K562 (cell line): ENCODE measurements at regions not wholly inside any gene's neighbourhood (a gene's known extent, or its start where the extent isn't known, plus 50 kb on each side); places are given as distances from the start of the nearest gene placed in this dataset.

Experiments used
- FOXM1 ChIP-seq, 2 experiments: fragments of 450-650 bp in 1 of 2; sonication (generic) in 1 of 2; formaldehyde crosslinking in 1 of 2; IDR thresholded peaks; 2 replicates each; pipeline versions ENCODE4 v1.6.1 to v1.9.0; 2017 to 2022; ENCODE audit warnings: low read depth in 2 of 2, mild to moderate bottlenecking in 2 of 2, missing genetic modification reagents in 1 of 2, moderate library complexity in 1 of 2
- KAT7 ChIP-seq: sonication (generic); formaldehyde crosslinking; IDR thresholded peaks from 2 replicates; pipeline ENCODE4 v1.8.0; 2022; ENCODE audit warnings: missing genetic modification reagents, mild to moderate bottlenecking, borderline replicate concordance
- POLR2B ChIP-seq: fragments of 450-650 bp; IDR thresholded peaks from 2 replicates; pipeline ENCODE4 v1.6.1; 2018; ENCODE audit warnings: low read depth; ENCODE audit not compliant: partially characterized antibody
- POLR2H ChIP-seq: IDR thresholded peaks from 2 replicates; pipeline ENCODE4 v1.6.1; 2016; ENCODE audit warnings: missing genetic modification characterization, low read depth, mild to moderate bottlenecking, control low read depth, missing compliant biosample characterization, moderate library complexity
- PRDM10 ChIP-seq: fragments of 450-650 bp; IDR thresholded peaks from 2 replicates; pipeline ENCODE4 v1.6.1; 2018; ENCODE audit not compliant: partially characterized antibody
- RAD21 ChIP-seq, 2 experiments: fragments of 250-450 bp in 1 of 2; fragments of 450-650 bp in 1 of 2; sonication (Bioruptor Pico) in 1 of 2; formaldehyde crosslinking in 1 of 2; IDR thresholded peaks in 1 of 2; conservative IDR thresholded peaks in 1 of 2; 2 replicates each; pipeline versions ENCODE4 v1.4.0 to v1.8.0; 2020 to 2022; ENCODE audit warnings: mild to moderate bottlenecking in 2 of 2, moderate library complexity in 1 of 2
- SNRNP70 ChIP-seq: fragments of 200-400 bp; formaldehyde crosslinking; optimal IDR thresholded peaks from 2 replicates; pipeline ENCODE3; 2017; ENCODE audit warnings: low read depth, low read length
- SRSF3 ChIP-seq: fragments of 200-400 bp; formaldehyde crosslinking; IDR thresholded peaks from 2 replicates; pipeline ENCODE4 v1.6.1; 2016; ENCODE audit warnings: mild to moderate bottlenecking, low read length, moderate library complexity; ENCODE audit not compliant: insufficient read depth
- TGIF2 ChIP-seq: sonication (generic); formaldehyde crosslinking; IDR thresholded peaks from 2 replicates; pipeline ENCODE4 v1.8.1; 2022; ENCODE audit warnings: mild to moderate bottlenecking, missing genetic modification reagents, moderate library complexity
- UBTF ChIP-seq, 2 experiments: IDR thresholded peaks; 2 replicates each; pipeline ENCODE4 v1.6.1; 2012; ENCODE audit warnings: improper control_type of control experiment in 2 of 2, low read depth in 2 of 2, low read length in 2 of 2, borderline replicate concordance in 1 of 2
- ZNF583 ChIP-seq: fragments of 250-450 bp; sonication (Bioruptor Pico); IDR thresholded peaks from 2 replicates; pipeline ENCODE4 v1.4.0; 2020
- TF ChIP-seq, protein P1 (sequence below): sonication (generic); formaldehyde crosslinking; IDR thresholded peaks from 2 replicates; pipeline ENCODE4 v1.8.1; 2022; ENCODE audit warnings: missing genetic modification reagents
- TF ChIP-seq, protein P2 (sequence below): sonication (generic); formaldehyde crosslinking; IDR thresholded peaks from 2 replicates; pipeline ENCODE4 v1.8.0; 2023; ENCODE audit warnings: missing genetic modification reagents, mild to moderate bottlenecking, borderline replicate concordance

DNA sequence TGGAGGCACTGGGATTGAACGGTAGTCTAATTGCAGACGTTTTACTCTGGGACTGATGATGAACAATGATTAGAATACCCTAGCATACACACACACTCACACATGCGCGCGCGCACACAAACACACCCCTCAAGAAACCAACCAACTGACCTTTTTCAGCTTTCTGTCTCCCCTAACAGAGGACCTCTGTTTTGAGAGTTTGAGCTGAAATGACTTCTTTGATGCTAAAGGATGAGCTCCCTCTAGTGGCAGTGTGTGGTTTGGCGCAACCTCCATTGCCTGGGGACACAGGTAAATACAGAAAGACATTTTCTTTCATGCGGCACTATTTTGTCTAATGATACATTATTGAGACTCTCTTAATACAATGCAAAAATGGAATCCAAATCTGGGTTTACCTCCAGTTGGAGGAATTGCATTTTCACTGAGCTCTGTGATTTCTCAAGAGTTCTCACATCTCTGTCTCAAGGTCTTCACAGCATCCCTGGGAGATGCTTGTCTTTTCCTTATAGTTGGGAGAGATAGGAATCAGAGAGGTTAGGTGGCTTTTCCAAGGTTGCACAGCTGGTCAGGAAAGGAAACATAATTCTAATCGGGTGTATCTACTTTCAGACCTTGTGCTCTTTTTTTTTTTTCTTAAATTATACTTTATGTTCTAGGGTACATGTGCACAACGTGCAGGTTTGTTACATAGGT lies 187.5 kb downstream of the TMEM38B start (continued):
- TF ChIP-seq UBTF (IDR thresholded peaks at IDR 0.05; ENCODE audit: borderline replicate concordance in 1 of 2, low read depth in 2 of 2, low read length in 2 of 2) (no peak), RAD21 (CRISPR knock-in tag; conservative IDR thresholded peaks at IDR 0.05 in 1 of 2, IDR thresholded peaks at IDR 0.05 in 1 of 2) (peak; percentile 80 to 92), SRSF3 (no peak), TGIF2 (CRISPR knock-in tag) (no peak), POLR2B (no peak), ZNF583 (no peak), POLR2H (tag) (no peak), SNRNP70 (no peak), FOXM1 (IDR thresholded peaks at IDR 0.05; ENCODE audit: low read depth) (no peak), FOXM1 (CRISPR knock-in tag; IDR thresholded peaks at IDR 0.05; ENCODE audit: low read depth) (no peak), PRDM10 (no peak), KAT7 (CRISPR knock-in tag) (no peak)
- TF ChIP-seq, protein P1, sequence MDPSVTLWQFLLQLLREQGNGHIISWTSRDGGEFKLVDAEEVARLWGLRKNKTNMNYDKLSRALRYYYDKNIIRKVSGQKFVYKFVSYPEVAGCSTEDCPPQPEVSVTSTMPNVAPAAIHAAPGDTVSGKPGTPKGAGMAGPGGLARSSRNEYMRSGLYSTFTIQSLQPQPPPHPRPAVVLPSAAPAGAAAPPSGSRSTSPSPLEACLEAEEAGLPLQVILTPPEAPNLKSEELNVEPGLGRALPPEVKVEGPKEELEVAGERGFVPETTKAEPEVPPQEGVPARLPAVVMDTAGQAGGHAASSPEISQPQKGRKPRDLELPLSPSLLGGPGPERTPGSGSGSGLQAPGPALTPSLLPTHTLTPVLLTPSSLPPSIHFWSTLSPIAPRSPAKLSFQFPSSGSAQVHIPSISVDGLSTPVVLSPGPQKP (CRISPR knock-in tag) = no peak
- TF ChIP-seq, protein P2, sequence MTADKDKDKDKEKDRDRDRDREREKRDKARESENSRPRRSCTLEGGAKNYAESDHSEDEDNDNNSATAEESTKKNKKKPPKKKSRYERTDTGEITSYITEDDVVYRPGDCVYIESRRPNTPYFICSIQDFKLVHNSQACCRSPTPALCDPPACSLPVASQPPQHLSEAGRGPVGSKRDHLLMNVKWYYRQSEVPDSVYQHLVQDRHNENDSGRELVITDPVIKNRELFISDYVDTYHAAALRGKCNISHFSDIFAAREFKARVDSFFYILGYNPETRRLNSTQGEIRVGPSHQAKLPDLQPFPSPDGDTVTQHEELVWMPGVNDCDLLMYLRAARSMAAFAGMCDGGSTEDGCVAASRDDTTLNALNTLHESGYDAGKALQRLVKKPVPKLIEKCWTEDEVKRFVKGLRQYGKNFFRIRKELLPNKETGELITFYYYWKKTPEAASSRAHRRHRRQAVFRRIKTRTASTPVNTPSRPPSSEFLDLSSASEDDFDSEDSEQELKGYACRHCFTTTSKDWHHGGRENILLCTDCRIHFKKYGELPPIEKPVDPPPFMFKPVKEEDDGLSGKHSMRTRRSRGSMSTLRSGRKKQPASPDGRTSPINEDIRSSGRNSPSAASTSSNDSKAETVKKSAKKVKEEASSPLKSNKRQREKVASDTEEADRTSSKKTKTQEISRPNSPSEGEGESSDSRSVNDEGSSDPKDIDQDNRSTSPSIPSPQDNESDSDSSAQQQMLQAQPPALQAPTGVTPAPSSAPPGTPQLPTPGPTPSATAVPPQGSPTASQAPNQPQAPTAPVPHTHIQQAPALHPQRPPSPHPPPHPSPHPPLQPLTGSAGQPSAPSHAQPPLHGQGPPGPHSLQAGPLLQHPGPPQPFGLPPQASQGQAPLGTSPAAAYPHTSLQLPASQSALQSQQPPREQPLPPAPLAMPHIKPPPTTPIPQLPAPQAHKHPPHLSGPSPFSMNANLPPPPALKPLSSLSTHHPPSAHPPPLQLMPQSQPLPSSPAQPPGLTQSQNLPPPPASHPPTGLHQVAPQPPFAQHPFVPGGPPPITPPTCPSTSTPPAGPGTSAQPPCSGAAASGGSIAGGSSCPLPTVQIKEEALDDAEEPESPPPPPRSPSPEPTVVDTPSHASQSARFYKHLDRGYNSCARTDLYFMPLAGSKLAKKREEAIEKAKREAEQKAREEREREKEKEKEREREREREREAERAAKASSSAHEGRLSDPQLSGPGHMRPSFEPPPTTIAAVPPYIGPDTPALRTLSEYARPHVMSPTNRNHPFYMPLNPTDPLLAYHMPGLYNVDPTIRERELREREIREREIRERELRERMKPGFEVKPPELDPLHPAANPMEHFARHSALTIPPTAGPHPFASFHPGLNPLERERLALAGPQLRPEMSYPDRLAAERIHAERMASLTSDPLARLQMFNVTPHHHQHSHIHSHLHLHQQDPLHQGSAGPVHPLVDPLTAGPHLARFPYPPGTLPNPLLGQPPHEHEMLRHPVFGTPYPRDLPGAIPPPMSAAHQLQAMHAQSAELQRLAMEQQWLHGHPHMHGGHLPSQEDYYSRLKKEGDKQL (CRISPR knock-in tag) = no peak
